Ascending aorta (tissue), 2 donors: ENCODE measurements at regions not wholly inside any gene's neighbourhood (a gene's known extent, or its start where the extent isn't known, plus 50 kb on each side); places are given as distances from the start of the nearest gene placed in this dataset.

Experiments used
- DNase-seq, 2 donors: peaks; one replicate each; pipeline ENCODE4 v3.0.0-alpha.2; 2019; ENCODE audit warnings: low spot score in 2 of 2
- H3K27ac ChIP-seq, 2 donors: fragments of 200-600 bp; sonication (generic); one replicate each; pipeline ENCODE4 v1.5.1; 2016 to 2017; ENCODE audit warnings: mild to moderate bottlenecking in 1 of 2
- H3K27me3 ChIP-seq: fragments of 200-600 bp; sonication (generic); one replicate; pipeline ENCODE4 v1.5.1; 2017
- H3K36me3 ChIP-seq, 2 donors: fragments of 200-600 bp; sonication (generic); one replicate each; pipeline ENCODE4 v1.5.1; 2016
- H3K4me1 ChIP-seq, 2 donors: fragments of 200-600 bp; sonication (generic); one replicate each; pipeline ENCODE4 v1.5.1; 2016 to 2017; ENCODE audit warnings: mild to moderate bottlenecking in 1 of 2
- H3K4me3 ChIP-seq, 2 donors: fragments of 200-600 bp; sonication (generic); one replicate each; pipeline ENCODE4 v1.5.1; 2016 to 2017; ENCODE audit warnings: mild to moderate bottlenecking in 1 of 2
- H3K9me3 ChIP-seq, 2 donors: fragments of 200-600 bp; sonication (generic); one replicate each; pipeline ENCODE4 v1.5.1; 2016
- intact Hi-C: fragments of 100-400 bp; cut with DNase I; formaldehyde crosslinking; loops from one replicate; pipeline ENCODE4 v1.15.1; 2023
- TF ChIP-seq, protein P1 (sequence below), 3 experiments: fragments of 200-600 bp in 2 of 3; fragments of 450-650 bp in 1 of 3; sonication (generic) in 2 of 3; IDR thresholded peaks; one replicate each; pipeline ENCODE4 v1.5.1; 2016 to 2019; ENCODE audit warnings: antibody characterized with exemption in 3 of 3, mild to moderate bottlenecking in 1 of 3, moderate library complexity in 1 of 3

- no peaks in the 10 kb centered on the region for H3K36me3 ChIP-seq
- DNase-seq, result no peak
- TF ChIP-seq, protein P1, sequence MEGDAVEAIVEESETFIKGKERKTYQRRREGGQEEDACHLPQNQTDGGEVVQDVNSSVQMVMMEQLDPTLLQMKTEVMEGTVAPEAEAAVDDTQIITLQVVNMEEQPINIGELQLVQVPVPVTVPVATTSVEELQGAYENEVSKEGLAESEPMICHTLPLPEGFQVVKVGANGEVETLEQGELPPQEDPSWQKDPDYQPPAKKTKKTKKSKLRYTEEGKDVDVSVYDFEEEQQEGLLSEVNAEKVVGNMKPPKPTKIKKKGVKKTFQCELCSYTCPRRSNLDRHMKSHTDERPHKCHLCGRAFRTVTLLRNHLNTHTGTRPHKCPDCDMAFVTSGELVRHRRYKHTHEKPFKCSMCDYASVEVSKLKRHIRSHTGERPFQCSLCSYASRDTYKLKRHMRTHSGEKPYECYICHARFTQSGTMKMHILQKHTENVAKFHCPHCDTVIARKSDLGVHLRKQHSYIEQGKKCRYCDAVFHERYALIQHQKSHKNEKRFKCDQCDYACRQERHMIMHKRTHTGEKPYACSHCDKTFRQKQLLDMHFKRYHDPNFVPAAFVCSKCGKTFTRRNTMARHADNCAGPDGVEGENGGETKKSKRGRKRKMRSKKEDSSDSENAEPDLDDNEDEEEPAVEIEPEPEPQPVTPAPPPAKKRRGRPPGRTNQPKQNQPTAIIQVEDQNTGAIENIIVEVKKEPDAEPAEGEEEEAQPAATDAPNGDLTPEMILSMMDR (IDR thresholded peaks at IDR 0.05), result no peak
- no peaks in the 10 kb centered on the region for H3K27me3 ChIP-seq
- H3K9me3 ChIP-seq, result no peaks in the 10 kb centered on the region
- H3K4me1 ChIP-seq, result no peaks in the 10 kb centered on the region
- no peak overlapping the region for H3K27ac ChIP-seq
- no peak overlapping the region for H3K4me3 ChIP-seq
- intact Hi-C loops, result no loop called here
Measured at GRCh38 chr20:4373454-4373853, 124.4 kb upstream of the ADRA1D start.

DNA sequence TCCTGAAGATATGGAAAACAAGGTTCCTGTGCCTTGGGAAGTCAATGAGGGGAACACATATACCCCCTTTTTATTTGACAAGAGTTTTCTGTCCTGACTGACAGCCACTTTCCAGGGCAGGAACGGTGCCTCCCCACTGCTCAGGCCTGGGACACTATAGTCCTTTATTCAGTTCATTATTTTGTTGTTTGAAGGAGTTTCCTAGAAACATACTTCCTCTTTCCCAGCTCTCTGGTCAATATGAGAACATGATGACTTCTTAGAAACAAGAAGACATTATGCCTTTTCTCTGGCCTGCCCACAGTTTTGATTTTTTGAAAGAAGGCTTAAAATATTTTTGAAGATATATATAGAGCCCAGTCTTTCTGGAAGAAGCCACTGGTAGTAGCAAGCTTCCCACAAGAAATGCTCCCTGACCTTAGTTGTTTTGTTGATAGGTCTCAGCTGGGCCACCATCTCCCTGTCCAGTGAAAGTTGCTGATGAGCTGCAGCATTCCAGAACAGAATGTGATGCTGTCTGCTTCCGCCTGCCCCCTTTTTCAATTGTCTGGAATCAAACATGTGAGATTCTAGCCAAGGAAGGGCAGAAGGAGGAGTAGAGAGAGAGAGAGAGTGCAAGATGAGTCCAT is 122.7 kb upstream of the ADRA1D start:
- H3K36me3 ChIP-seq, result no peaks in the 10 kb centered on the region
- H3K27ac ChIP-seq, result no peak overlapping the region
- H3K4me1 ChIP-seq, result no peaks in the 10 kb centered on the region
- DNase-seq, result no peak
- TF ChIP-seq, protein P1 (IDR thresholded peaks at IDR 0.05), result no peak
- no peaks in the 10 kb centered on the region for H3K9me3 ChIP-seq
- no peaks in the 10 kb centered on the region for H3K27me3 ChIP-seq
- no peak overlapping the region for H3K4me3 ChIP-seq
- intact Hi-C loops, result no loop called here

GRCh38 chr20:4370851-4371250 is 121.8 kb upstream of the ADRA1D start:
- Histone ChIP-seq H3K9me3 (no peaks in the 10 kb centered on the region), H3K27ac (no peak overlapping the region), H3K4me1 (no peaks in the 10 kb centered on the region), H3K27me3 (no peaks in the 10 kb centered on the region), H3K36me3 (no peaks in the 10 kb centered on the region), H3K4me3 (no peak overlapping the region)
- TF ChIP-seq, protein P1 (IDR thresholded peaks at IDR 0.05), result no peak
- no peak for DNase-seq
- intact Hi-C loops, result no loop called here

DNA sequence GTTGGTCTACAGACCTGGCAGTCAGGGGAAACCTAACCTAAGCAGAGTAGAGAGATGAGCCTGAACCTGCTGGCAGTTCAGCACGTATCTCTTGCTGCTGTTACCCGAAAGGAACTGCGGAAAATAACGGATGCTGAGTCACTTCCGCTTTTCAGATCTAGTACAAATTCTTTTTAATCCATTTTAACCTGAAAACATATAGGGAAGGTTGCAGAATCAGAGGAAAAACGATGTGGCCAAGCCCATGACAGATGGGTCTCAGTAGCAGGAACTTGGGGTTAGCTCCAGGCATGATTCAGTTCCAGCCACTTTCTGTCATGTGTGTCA is 120.7 kb upstream of the ADRA1D start:
- Histone ChIP-seq H3K27me3 (no peaks in the 10 kb centered on the region), H3K27ac (no peak overlapping the region), H3K4me1 (no peaks in the 10 kb centered on the region), H3K4me3 (no peak overlapping the region), H3K36me3 (no peaks in the 10 kb centered on the region), H3K9me3 (no peaks in the 10 kb centered on the region)
- TF ChIP-seq, protein P1 (IDR thresholded peaks at IDR 0.05), result no peak
- no peak for DNase-seq
- intact Hi-C loops, result no loop called here

DNA sequence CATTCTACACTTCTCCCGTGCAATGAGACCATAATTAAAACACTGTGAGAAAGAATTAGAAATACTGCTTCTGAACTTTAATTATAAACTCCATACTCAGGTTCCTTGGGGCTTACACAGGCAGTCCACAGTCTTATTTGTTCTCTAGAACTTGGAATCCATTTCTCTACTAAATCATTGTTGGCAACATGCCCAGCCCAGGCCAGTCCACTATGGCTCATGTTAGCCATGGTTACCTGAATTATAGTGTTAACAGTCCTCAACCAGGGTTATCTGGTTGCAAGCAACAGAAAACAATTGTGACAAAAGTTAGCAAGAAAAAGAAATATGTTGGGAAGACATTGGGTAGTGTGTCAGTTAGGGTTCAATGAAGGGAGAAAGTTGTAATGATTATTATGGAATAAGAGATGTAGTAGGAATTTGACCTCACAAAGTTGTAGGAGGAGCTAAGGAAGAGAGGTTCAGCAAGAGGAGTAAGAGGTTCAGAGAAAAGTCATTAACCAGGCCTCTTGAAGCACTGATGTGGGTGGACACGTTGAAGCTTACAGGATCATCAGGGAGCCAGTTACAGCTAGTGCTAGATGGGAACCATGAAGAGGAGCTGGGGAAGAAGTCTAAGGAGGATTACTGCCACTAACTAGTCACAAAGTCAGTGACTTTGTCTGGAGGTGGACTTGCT is 120.2 kb upstream of the ADRA1D start:
- Histone ChIP-seq H3K27me3 (no peaks in the 10 kb centered on the region), H3K4me3 (no peak overlapping the region), H3K27ac (no peak overlapping the region), H3K4me1 (no peaks in the 10 kb centered on the region), H3K9me3 (no peaks in the 10 kb centered on the region), H3K36me3 (no peaks in the 10 kb centered on the region)
- TF ChIP-seq, protein P1 (IDR thresholded peaks at IDR 0.05), result no peak
- no peak for DNase-seq
- intact Hi-C loops, result no loop called here
